ENCODE measurements at regions not wholly inside any gene's neighbourhood (a gene's known extent, or its start where the extent isn't known, plus 50 kb on each side); places are given as distances from the start of the nearest gene placed in this dataset.
"Not testable (repeated sequence)": the region's sequence is repeated elsewhere in the genome, so short reads cannot be mapped to it uniquely, and the experiment has no call there.

DNA sequence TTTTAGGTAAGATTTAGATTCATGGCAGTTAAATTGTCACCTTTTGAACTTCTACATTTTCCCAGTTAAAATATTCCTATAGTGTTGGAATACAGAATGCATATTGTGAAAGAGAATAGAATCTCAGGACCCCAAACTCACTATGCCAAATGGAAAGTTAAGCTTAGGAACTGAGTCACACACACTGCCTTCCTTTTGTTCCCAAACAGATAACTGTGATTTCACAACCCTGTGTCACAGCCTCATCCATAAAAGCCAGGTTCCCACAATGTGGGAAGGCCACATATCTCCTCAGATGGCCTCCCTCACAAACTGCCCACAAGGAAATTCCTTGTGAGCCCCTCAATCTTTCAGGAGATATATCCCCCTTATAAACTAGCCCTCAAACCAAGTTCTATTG, 94.7 kb upstream of the HPF1 start:
- H3K27ac Mint-ChIP-seq: no peak overlapping the region
- H3K36me3 Mint-ChIP-seq (ENCODE audit: low read depth): no peaks in the 10 kb centered on the region
- no peak overlapping the region for H3K4me3 Mint-ChIP-seq
- H3K4me1 Mint-ChIP-seq: no peaks in the 10 kb centered on the region
- no peaks in the 10 kb centered on the region for H3K9me3 Mint-ChIP-seq
- no peak for ATAC-seq (replicated peaks)
- H3K27me3 Mint-ChIP-seq: peaks cover 26% of the 10 kb centered on the region

- Mint-ChIP-seq H3K9me3 (no peaks in the 10 kb centered on the region), H3K4me1 (no peaks in the 10 kb centered on the region), H3K36me3 (ENCODE audit: low read depth) (no peaks in the 10 kb centered on the region), H3K27ac (no peak overlapping the region), H3K27me3 (peaks cover 26% of the 10 kb centered on the region), H3K4me3 (no peak overlapping the region)
- no peak for ATAC-seq (replicated peaks)
These were observed 94.0 kb upstream of the HPF1 start for GRCh38 chr4:169851750-169852149.

DNA sequence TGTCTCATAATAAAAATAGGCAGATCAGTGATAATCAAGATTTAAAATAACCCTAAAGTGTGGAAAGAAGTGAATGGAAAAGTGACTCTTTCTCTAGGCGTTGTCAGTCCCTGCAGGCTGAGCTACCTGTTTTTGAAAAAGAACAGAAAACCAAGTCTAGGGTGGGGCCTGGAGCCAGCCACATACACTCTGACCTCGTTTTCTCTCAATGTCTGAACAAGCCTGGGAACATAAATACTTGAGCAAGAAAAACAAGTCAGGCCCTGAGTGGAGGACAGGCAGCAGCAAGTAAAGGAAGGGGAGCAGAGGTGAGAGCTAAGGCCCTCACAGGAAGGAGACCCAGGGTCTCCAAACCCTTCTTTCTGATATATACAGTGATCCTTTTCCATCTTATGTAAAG, 91.7 kb upstream of the HPF1 start:
- H3K27ac Mint-ChIP-seq: no peak overlapping the region
- H3K4me3 Mint-ChIP-seq: no peak overlapping the region
- no peak for ATAC-seq (replicated peaks)
- peaks cover 32% of the 10 kb centered on the region for H3K27me3 Mint-ChIP-seq
- no peaks in the 10 kb centered on the region for H3K4me1 Mint-ChIP-seq
- H3K9me3 Mint-ChIP-seq: no peaks in the 10 kb centered on the region
- H3K36me3 Mint-ChIP-seq (ENCODE audit: low read depth): no peaks in the 10 kb centered on the region

DNA sequence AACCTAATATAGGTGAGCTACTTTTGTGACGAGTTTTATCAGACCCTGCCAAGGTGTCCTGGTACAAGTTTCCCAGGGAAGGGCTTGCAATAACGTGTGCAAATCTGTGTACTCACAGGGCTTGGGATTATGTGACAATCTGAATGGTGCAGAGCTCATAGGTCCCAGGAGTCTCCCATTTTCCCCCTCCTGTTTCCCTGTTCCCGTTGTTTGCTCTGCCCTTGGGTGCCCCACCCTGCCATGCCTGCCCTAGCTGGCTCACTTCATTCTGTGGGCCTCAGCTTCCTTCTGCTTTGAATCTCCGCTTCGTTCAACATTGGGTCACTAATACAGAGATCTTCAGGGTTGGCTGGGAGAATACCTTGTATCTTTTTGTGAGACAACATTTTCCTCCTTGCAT, 90.3 kb upstream of the HPF1 start:
- H3K9me3 Mint-ChIP-seq: no peaks in the 10 kb centered on the region
- ATAC-seq (replicated peaks): no peak
- peaks cover 34% of the 10 kb centered on the region for H3K27me3 Mint-ChIP-seq
- H3K36me3 Mint-ChIP-seq (ENCODE audit: low read depth): no peaks in the 10 kb centered on the region
- H3K4me1 Mint-ChIP-seq: no peaks in the 10 kb centered on the region
- H3K27ac Mint-ChIP-seq: no peak overlapping the region
- H3K4me3 Mint-ChIP-seq: no peak overlapping the region

DNA sequence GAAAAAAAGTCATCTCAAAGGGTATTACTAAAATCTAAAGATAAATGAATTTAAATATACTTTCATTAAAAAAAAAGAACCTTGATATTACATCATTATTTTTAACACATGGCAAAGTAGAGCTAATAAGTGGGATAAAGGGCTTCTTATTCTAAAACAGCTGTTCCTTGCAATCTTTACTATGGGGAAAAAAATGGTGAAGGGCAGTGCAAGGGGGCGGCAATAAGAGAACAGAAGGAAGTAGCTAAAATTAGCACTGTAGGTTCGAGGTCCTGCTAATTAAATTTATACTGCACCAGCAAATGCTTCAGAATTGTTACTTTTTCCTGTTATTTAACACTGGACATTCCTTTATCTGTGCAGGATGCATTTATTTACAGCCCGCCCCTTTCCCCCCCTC, 89.4 kb upstream of the HPF1 start:
- H3K4me1 Mint-ChIP-seq: no peaks in the 10 kb centered on the region
- peaks cover 29% of the 10 kb centered on the region for H3K27me3 Mint-ChIP-seq
- no peak overlapping the region for H3K4me3 Mint-ChIP-seq
- ATAC-seq (replicated peaks): no peak
- no peaks in the 10 kb centered on the region for H3K9me3 Mint-ChIP-seq
- H3K36me3 Mint-ChIP-seq (ENCODE audit: low read depth): no peaks in the 10 kb centered on the region
- no peak overlapping the region for H3K27ac Mint-ChIP-seq

GRCh38 chr4:169846396-169846795, 88.7 kb upstream of the HPF1 start:
- no peak overlapping the region for H3K4me3 Mint-ChIP-seq
- H3K9me3 Mint-ChIP-seq: no peaks in the 10 kb centered on the region
- peaks cover 29% of the 10 kb centered on the region for H3K27me3 Mint-ChIP-seq
- no peaks in the 10 kb centered on the region for H3K36me3 Mint-ChIP-seq (ENCODE audit: low read depth)
- H3K27ac Mint-ChIP-seq: no peak overlapping the region
- ATAC-seq (replicated peaks): no peak
- H3K4me1 Mint-ChIP-seq: no peaks in the 10 kb centered on the region

- Mint-ChIP-seq H3K9me3 (no peaks in the 10 kb centered on the region), H3K27ac (no peak overlapping the region), H3K4me1 (no peaks in the 10 kb centered on the region), H3K27me3 (peaks cover 14% of the 10 kb centered on the region), H3K4me3 (no peak overlapping the region), H3K36me3 (ENCODE audit: low read depth) (no peaks in the 10 kb centered on the region)
- ATAC-seq (replicated peaks): no peak
These were observed 84.0 kb upstream of the HPF1 start for GRCh38 chr4:169841776-169842175.

DNA sequence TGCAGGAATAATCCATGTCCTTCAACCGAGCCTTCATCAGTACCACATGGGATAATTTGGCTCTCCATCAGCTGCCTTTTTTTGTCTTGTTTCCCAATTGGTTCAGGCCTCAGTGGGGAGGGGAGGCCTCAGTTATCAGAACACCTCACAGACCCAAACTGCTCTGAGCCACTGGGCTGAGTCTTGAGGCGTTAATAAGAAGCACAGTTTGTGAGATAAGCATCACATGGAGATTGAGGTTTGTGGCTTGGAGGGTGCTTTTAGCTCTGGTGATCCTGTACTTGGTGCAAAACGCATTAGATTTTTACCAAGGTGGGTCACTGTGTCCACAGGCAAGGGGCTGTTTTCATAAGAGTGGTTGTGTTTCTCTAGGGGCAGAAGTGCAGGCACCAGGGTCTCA, 82.8 kb upstream of the HPF1 start:
- Mint-ChIP-seq H3K4me1 (no peaks in the 10 kb centered on the region), H3K27ac (no peak overlapping the region), H3K27me3 (peaks cover 10% of the 10 kb centered on the region), H3K36me3 (ENCODE audit: low read depth) (no peaks in the 10 kb centered on the region), H3K4me3 (no peak overlapping the region), H3K9me3 (no peaks in the 10 kb centered on the region)
- no peak for ATAC-seq (replicated peaks)

GRCh38 chr4:169828329-169828728, 70.6 kb upstream of the HPF1 start:
- H3K27ac Mint-ChIP-seq; ATAC-seq (replicated peaks); H3K4me1 Mint-ChIP-seq; H3K4me3 Mint-ChIP-seq; H3K36me3 Mint-ChIP-seq (ENCODE audit: low read depth); H3K9me3 Mint-ChIP-seq: not testable (repeated sequence)
- peaks cover 11% of the 10 kb centered on the region for H3K27me3 Mint-ChIP-seq

- no peaks in the 10 kb centered on the region for H3K4me1 Mint-ChIP-seq
- ATAC-seq (replicated peaks): no peak
- no peak overlapping the region for H3K4me3 Mint-ChIP-seq
- no peak overlapping the region for H3K27ac Mint-ChIP-seq
- H3K36me3 Mint-ChIP-seq (ENCODE audit: low read depth): no peaks in the 10 kb centered on the region
- peaks cover 11% of the 10 kb centered on the region for H3K27me3 Mint-ChIP-seq
- H3K9me3 Mint-ChIP-seq: peaks cover 3% of the 10 kb centered on the region
These were observed 69.0 kb upstream of the HPF1 start for GRCh38 chr4:169826634-169827187.

DNA sequence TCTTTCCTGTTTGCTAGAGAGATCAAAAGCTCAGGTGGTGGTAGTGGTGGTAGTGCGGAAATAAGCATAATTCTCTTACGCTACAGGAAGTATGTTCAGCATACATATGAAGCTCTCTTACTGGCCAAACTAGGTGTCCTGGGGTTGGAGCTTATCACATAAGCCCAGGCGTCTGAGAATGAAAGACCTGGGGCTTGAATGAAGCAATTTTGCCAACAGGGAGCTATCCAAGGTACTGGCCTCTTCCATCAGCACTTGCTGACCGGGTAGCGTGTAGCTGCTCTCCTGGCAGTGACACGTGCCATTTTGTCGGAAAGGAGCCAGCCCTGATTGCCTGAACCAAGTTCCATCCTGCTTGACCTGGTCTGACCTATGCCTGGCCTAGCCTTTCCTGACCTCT, 65.9 kb upstream of the HPF1 start:
- ATAC-seq (replicated peaks): no peak
- Mint-ChIP-seq H3K36me3 (ENCODE audit: low read depth) (no peaks in the 10 kb centered on the region), H3K27me3 (peaks cover 10% of the 10 kb centered on the region), H3K4me3 (no peak overlapping the region), H3K9me3 (peaks cover 3% of the 10 kb centered on the region), H3K27ac (no peak overlapping the region), H3K4me1 (peaks cover under 1% of the 10 kb centered on the region)

DNA sequence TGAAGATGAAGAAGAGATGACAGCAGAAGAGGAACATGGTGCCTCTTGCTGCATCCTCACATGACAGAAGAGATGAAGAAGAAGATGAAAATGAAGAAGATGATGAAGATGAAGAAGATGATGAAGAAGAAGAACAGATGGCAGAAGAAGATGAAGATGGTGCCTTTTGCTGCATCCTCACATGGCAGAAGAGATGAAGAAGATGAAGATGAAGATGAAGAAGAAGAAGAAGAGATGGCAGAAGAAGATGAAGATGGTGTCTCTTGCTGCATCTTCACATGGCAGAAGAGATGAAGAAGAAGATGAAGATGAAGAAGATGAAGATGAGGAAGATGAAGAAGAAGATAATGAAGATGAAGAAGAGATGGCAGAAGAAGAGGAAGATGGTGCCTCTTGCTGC, 63.7 kb upstream of the HPF1 start:
- ATAC-seq (replicated peaks): no peak
- peaks cover 7% of the 10 kb centered on the region for H3K27me3 Mint-ChIP-seq
- no peak overlapping the region for H3K27ac Mint-ChIP-seq
- no peaks in the 10 kb centered on the region for H3K36me3 Mint-ChIP-seq (ENCODE audit: low read depth)
- no peaks in the 10 kb centered on the region for H3K9me3 Mint-ChIP-seq
- no peak overlapping the region for H3K4me3 Mint-ChIP-seq
- H3K4me1 Mint-ChIP-seq: peaks cover 4% of the 10 kb centered on the region

DNA sequence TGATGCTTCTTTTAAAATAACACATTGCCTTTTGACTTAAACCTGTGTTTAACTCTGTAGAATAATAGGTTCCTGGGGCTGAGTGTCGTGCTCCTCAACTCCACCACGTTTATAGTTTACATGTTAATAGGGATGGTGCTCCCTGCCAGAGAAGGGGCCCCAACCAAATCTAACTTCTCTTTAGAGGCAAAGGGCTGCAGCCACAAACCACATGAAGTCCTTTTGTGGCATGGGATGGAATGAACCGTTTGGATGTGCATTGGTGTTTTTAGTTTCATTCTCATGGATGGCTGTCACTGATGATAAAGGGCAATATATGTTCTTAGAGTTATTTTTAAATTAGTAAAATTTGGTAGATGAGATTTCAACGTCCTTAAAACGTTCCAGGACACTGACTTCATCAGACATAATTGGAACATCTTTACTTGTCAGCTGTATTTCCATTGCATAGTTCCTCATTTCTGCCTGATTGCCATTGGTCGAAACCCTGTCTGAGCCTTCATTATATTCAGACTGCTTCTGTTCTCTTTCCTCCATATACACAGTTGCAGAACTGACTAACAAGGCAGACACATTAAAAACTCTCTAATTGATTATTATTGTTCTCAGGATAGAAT, 60.4 kb upstream of the HPF1 start:
- Mint-ChIP-seq H3K27me3 (peaks cover 12% of the 10 kb centered on the region), H3K4me3 (no peak overlapping the region), H3K36me3 (ENCODE audit: low read depth) (no peaks in the 10 kb centered on the region), H3K27ac (no peak overlapping the region), H3K4me1 (peaks cover 4% of the 10 kb centered on the region), H3K9me3 (no peaks in the 10 kb centered on the region)
- no peak for ATAC-seq (replicated peaks)

DNA sequence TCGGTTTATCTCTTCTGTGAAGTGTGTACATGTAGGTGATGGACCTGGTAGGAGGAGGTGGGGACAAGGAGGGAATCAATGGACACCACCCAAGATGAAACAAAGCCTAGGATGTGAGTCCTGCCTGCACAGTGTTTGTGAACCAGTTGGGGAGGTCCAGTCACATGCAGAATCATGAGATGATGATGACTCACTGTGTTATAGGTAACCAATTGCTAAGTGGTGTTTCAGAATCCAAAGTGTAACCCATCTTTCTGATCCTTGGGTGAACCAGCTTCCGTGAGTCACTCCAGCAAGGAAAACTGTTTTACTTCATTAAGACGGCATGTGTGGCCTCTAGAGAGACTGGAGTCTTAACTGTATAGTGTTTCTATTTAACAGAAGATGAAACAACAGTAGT, 57.9 kb upstream of the HPF1 start:
- ATAC-seq (replicated peaks): no peak
- Mint-ChIP-seq H3K27me3 (peaks cover 12% of the 10 kb centered on the region), H3K4me1 (peaks cover 4% of the 10 kb centered on the region), H3K9me3 (no peaks in the 10 kb centered on the region), H3K4me3 (no peak overlapping the region), H3K27ac (no peak overlapping the region), H3K36me3 (ENCODE audit: low read depth) (no peaks in the 10 kb centered on the region)

- H3K27ac Mint-ChIP-seq: no peak overlapping the region
- H3K36me3 Mint-ChIP-seq (ENCODE audit: low read depth): no peaks in the 10 kb centered on the region
- no peaks in the 10 kb centered on the region for H3K4me1 Mint-ChIP-seq
- peaks cover 14% of the 10 kb centered on the region for H3K27me3 Mint-ChIP-seq
- H3K9me3 Mint-ChIP-seq: no peaks in the 10 kb centered on the region
- ATAC-seq (replicated peaks): no peak
- H3K4me3 Mint-ChIP-seq: no peak overlapping the region
These were observed 53.7 kb upstream of the HPF1 start for GRCh38 chr4:169811476-169811875.
